ENCODE measurements at regions not wholly inside any gene's neighbourhood (a gene's known extent, or its start where the extent isn't known, plus 50 kb on each side); places are given as distances from the start of the nearest gene placed in this dataset.

DNA sequence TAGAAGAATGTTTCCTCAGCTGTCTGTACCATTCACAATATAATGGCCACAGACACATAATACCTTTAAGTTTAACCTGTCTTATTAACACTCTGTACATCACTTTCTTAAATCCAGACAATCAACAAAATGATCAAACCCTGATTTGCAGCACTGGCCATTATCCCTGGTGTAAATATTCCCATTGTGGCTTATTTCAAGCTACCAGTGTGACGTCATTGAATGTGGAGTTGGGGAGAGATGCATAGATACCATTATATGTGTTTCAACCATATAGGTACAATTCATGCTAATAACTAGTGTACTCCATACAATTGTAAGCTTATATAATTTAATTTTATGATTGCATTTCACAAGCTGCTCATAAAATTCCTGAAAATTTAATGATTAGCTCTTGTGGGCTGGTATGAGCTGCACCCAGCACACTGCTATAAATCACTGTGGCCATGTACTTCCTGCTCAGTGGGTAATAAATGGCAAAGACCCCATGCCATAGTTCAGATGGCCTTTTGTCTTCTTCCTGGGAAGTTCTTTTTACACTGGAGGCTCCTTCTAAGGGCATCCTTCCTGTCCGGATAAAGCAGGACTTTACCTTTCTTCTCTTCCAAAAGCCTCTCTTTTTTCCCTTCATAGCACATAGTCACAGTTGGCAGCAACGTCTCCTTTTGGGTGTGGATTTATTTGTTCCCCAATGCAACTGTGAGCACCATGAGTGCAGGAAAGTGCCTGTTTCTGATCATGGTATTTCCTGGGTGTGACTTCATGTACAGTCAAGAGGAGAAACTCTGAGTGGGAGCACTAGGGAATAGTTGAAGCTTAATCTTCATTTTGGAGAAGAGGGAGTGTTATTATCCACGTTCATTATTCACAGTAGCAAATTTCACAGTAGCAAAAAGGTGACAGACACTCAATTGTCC lies 87.8 kb downstream of the MIAT start:
- intact Hi-C loops (cut with DNase I, micrococcal nuclease): no loop called here
- no peak overlapping the region for H3K4me3 ChIP-seq
- DNase-seq (peak in 1 of 3 donors; percentile 18), ATAC-seq (peak; percentile 92)
- no peaks in the 10 kb centered on the region for H3K9me3 ChIP-seq
- TF ChIP-seq, protein P1, sequence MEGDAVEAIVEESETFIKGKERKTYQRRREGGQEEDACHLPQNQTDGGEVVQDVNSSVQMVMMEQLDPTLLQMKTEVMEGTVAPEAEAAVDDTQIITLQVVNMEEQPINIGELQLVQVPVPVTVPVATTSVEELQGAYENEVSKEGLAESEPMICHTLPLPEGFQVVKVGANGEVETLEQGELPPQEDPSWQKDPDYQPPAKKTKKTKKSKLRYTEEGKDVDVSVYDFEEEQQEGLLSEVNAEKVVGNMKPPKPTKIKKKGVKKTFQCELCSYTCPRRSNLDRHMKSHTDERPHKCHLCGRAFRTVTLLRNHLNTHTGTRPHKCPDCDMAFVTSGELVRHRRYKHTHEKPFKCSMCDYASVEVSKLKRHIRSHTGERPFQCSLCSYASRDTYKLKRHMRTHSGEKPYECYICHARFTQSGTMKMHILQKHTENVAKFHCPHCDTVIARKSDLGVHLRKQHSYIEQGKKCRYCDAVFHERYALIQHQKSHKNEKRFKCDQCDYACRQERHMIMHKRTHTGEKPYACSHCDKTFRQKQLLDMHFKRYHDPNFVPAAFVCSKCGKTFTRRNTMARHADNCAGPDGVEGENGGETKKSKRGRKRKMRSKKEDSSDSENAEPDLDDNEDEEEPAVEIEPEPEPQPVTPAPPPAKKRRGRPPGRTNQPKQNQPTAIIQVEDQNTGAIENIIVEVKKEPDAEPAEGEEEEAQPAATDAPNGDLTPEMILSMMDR (IDR thresholded peaks at IDR 0.05): no peak
- H3K4me1 ChIP-seq (ENCODE audit: low read depth): peaks cover 8% of the 10 kb centered on the region
- H3K36me3 ChIP-seq (ENCODE audit: low read depth): no peaks in the 10 kb centered on the region

DNA sequence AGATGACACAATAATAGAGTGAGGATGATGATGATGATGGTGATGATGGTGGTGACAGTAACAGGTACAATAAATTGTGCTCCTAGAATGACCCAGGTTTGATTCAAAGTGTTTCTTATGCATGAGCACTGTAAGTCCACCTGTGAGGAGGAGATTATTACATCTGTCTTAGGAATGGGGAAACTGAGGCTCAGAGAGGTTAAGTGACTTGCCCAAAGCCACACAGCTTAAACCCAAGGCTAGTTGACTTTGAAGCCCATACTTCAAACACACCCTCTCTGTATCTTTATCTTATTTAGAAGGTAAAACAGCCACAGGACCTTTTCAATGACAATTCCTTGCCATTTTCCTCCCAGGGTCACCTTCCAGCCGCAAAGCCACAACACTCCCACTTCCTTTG lies 88.9 kb downstream of the MIAT start:
- peaks cover 8% of the 10 kb centered on the region for H3K4me1 ChIP-seq (ENCODE audit: low read depth)
- DNase-seq (no peak), ATAC-seq (no peak)
- no peak overlapping the region for H3K4me3 ChIP-seq
- no peaks in the 10 kb centered on the region for H3K9me3 ChIP-seq
- TF ChIP-seq, protein P1 (IDR thresholded peaks at IDR 0.05): no peak
- no peaks in the 10 kb centered on the region for H3K36me3 ChIP-seq (ENCODE audit: low read depth)
- intact Hi-C loops (cut with DNase I, micrococcal nuclease): no loop called here

DNA sequence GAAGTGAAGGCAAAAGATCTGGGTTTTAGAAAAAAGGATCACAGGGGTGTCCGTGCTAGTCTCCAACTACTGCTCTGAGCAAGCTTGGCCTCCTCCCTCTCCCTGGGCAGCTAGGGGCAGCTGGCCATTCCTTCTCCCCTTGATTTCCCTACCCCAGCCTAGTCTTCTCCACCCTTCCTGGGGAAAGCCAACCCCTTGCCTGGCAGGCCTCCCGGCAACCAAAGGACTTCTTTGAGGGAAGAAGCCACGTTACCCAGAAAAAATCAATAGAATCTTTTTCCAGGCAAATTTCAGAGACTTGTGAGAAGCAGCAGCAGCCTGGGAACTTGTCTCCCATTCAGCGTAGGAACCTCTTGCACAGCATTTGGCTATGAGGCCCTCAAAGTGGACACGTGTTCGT lies 91.5 kb downstream of the MIAT start:
- ATAC-seq (no peak), DNase-seq (no peak)
- peaks cover 8% of the 10 kb centered on the region for H3K4me1 ChIP-seq (ENCODE audit: low read depth)
- intact Hi-C loops (cut with DNase I, micrococcal nuclease): no loop called here
- H3K4me3 ChIP-seq: no peak overlapping the region
- TF ChIP-seq, protein P1 (IDR thresholded peaks at IDR 0.05): no peak
- H3K36me3 ChIP-seq (ENCODE audit: low read depth): no peaks in the 10 kb centered on the region
- no peaks in the 10 kb centered on the region for H3K9me3 ChIP-seq

GRCh38 chr22:26751217-26751616 lies 93.8 kb downstream of the MIAT start:
- H3K9me3 ChIP-seq: no peaks in the 10 kb centered on the region
- no peak overlapping the region for H3K4me3 ChIP-seq
- TF ChIP-seq, protein P1 (IDR thresholded peaks at IDR 0.05): no peak
- intact Hi-C loops (cut with DNase I, micrococcal nuclease): loop anchor here in 1 of 2 donors (10.0 kb wide), 1 partner anchor 1054 kb away; the partner anchor contains the start of gene MN1
- ATAC-seq (no peak), DNase-seq (no peak)
- no peaks in the 10 kb centered on the region for H3K4me1 ChIP-seq (ENCODE audit: low read depth)
- H3K36me3 ChIP-seq (ENCODE audit: low read depth): no peaks in the 10 kb centered on the region

DNA sequence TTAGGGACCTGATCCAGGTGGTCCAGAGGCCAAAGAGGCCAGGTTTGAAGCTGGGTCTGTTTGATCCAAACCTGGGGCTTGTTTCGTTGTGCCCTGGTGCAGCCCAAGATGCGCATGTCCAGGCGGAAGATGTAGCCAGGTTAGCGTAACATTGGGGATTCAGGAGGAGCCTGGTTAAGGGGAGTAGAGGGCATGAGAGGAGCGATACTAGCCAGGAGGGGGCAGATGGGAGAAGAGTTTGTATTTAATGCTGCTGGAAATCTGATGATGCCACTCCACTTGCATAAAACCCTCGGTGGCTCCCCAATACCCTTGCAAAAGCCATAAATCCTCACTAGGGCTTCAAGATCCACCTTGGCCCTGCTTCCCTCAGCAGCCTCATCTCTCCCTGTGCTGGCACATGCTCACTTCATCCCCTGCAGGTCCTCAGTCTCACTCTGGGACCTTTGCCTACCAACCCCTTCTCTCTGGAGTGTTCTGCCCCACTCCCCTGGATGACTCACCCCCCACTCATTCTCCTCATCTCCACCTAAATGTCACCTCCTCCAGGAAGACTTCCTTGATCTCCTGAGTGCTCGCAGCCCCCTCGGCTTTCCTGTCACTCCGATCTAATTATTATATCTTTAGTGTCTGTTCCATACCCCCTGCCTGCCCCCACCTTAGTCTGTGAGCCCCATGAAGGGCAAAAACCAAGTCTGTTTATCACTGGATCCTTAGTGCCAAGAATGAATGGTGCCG lies 95.9 kb downstream of the MIAT start:
- TF ChIP-seq, protein P1 (IDR thresholded peaks at IDR 0.05): no peak
- Histone ChIP-seq H3K36me3 (ENCODE audit: low read depth) (no peaks in the 10 kb centered on the region), H3K4me1 (ENCODE audit: low read depth) (no peaks in the 10 kb centered on the region), H3K4me3 (no peak overlapping the region), H3K9me3 (no peaks in the 10 kb centered on the region)
- intact Hi-C loops (cut with DNase I, micrococcal nuclease): loop anchor here in 1 of 2 donors (10.0 kb wide), 1 partner anchor 1052 kb away; the partner anchor contains the start of gene MN1
- no peak for ATAC-seq
- DNase-seq: no peak
